ENCODE measurements at regions not wholly inside any gene's neighbourhood (a gene's known extent, or its start where the extent isn't known, plus 50 kb on each side); places are given as distances from the start of the nearest gene placed in this dataset.

- TF ChIP-seq CTCF (conservative IDR thresholded peaks at IDR 0.05 in 1 of 2, IDR thresholded peaks at IDR 0.05 in 1 of 2; ENCODE audit: low read depth in 1 of 2, low read length in 2 of 2) = no peak
- TF ChIP-seq EZH2 (IDR thresholded peaks at IDR 0.05; ENCODE audit: low read length, missing control alignments) = no peak
These were observed 522.3 kb upstream of the JARID2 start for GRCh38 chr6:14723535-14724086.
